CD14-positive monocyte (primary cell): ENCODE measurements at regions not wholly inside any gene's neighbourhood (a gene's known extent, or its start where the extent isn't known, plus 50 kb on each side); places are given as distances from the start of the nearest gene placed in this dataset.

Experiments used
- DNase-seq, 3 donors: peaks; one replicate each; pipeline ENCODE4 v3.0.0-alpha.2; 2011 to 2022
- H2AFZ ChIP-seq: 2 replicates; pipeline ENCODE4 v1.6.0; 2012; ENCODE audit warnings: mild to moderate bottlenecking, low read depth, low read length, inconsistent platforms; ENCODE audit not compliant: insufficient read depth, poor library complexity, severe bottlenecking
- H3K27ac ChIP-seq, 2 donors: 1 replicate in 1 of 2; 2 replicates in 1 of 2; pipeline ENCODE4 v1.5.1; 2012 to 2013; ENCODE audit warnings: low read length in 2 of 2, control low read depth in 1 of 2, inconsistent platforms in 1 of 2, low read depth in 1 of 2, mild to moderate bottlenecking in 1 of 2
- H3K27me3 ChIP-seq, 2 donors: one replicate each; pipeline versions ENCODE4 v1.6.0 to v1.6.1; 2011 to 2013; ENCODE audit warnings: low read length in 2 of 2; ENCODE audit not compliant: control insufficient read depth in 2 of 2, insufficient read depth in 2 of 2
- H3K36me3 ChIP-seq, 2 donors: replicated peaks in 1 of 2; 1 replicate in 1 of 2; 2 replicates in 1 of 2; pipeline versions ENCODE4 v1.5.1 to v1.6.1; 2012 to 2013; ENCODE audit warnings: low read length in 2 of 2, control low read depth in 1 of 2, inconsistent platforms in 1 of 2, mild to moderate bottlenecking in 1 of 2; ENCODE audit not compliant: insufficient read depth in 2 of 2, control insufficient read depth in 1 of 2
- H3K4me1 ChIP-seq, 2 donors: 1 replicate in 1 of 2; 2 replicates in 1 of 2; pipeline versions ENCODE4 v1.5.1 to v1.6.1; 2012 to 2013; ENCODE audit warnings: low read length in 2 of 2, control low read depth in 1 of 2, inconsistent platforms in 1 of 2, mild to moderate bottlenecking in 1 of 2, moderate library complexity in 1 of 2; ENCODE audit not compliant: insufficient read depth in 2 of 2, control insufficient read depth in 1 of 2
- H3K4me2 ChIP-seq: replicated peaks from 2 replicates; pipeline ENCODE3; 2012; ENCODE audit warnings: low read length, moderate library complexity, mild to moderate bottlenecking; ENCODE audit not compliant: poor library complexity, severe bottlenecking; ENCODE audit errors: extremely low read depth
- H3K4me3 ChIP-seq, 3 experiments: fragments of 200-600 bp in 1 of 3; sonication (generic) in 1 of 3; replicated peaks in 1 of 3; 1 replicate in 2 of 3; 2 replicates in 1 of 3; pipeline ENCODE4 v1.5.1; 2011 to 2013; ENCODE audit warnings: low read length in 3 of 3, mild to moderate bottlenecking in 3 of 3, control low read depth in 2 of 3, low read depth in 2 of 3, inconsistent platforms in 1 of 3, moderate library complexity in 1 of 3
- H3K79me2 ChIP-seq: 2 replicates; pipeline ENCODE4 v1.6.0; 2012; ENCODE audit warnings: mild to moderate bottlenecking, control low read depth, inconsistent platforms, low read length, moderate library complexity; ENCODE audit not compliant: insufficient read depth
- H3K9ac ChIP-seq: 2 replicates; pipeline ENCODE4 v1.6.0; 2017; ENCODE audit warnings: low read length, mild to moderate bottlenecking; ENCODE audit not compliant: insufficient read depth, poor library complexity, severe bottlenecking
- H3K9me3 ChIP-seq, 2 donors: replicated peaks in 1 of 2; 1 replicate in 1 of 2; 2 replicates in 1 of 2; pipeline versions ENCODE4 v1.5.1 to v1.6.1; 2012 to 2013; ENCODE audit warnings: low read length in 2 of 2, control low read depth in 1 of 2; ENCODE audit not compliant: control insufficient read depth in 1 of 2, insufficient read depth in 1 of 2
- H4K20me1 ChIP-seq: 2 replicates; pipeline ENCODE4 v1.6.0; 2012; ENCODE audit warnings: mild to moderate bottlenecking, low read length, control low read depth, moderate library complexity; ENCODE audit not compliant: insufficient read depth
- H3K27ac Mint-ChIP-seq, 7 donors: one replicate each; pipeline ENCODE4 v1.8.0; 2020; ENCODE audit warnings: mild to moderate bottlenecking in 7 of 7, mixed read lengths in 7 of 7, moderate library complexity in 6 of 7, inconsistent platforms in 2 of 7
- H3K27me3 Mint-ChIP-seq, 3 donors: one replicate each; pipeline ENCODE4 v1.8.0; 2021 to 2022; ENCODE audit warnings: low read depth in 3 of 3, mild to moderate bottlenecking in 3 of 3, mixed read lengths in 3 of 3, moderate library complexity in 3 of 3, inconsistent platforms in 1 of 3
- H3K36me3 Mint-ChIP-seq, 2 donors: one replicate each; pipeline ENCODE4 v1.8.0; 2020; ENCODE audit warnings: mixed read lengths in 2 of 2, inconsistent platforms in 1 of 2, mild to moderate bottlenecking in 1 of 2
- H3K4me1 Mint-ChIP-seq: one replicate; pipeline ENCODE4 v1.8.0; 2020; ENCODE audit warnings: mild to moderate bottlenecking, mixed read lengths
- H3K4me3 Mint-ChIP-seq, 2 donors: one replicate each; pipeline ENCODE4 v1.8.0; 2020; ENCODE audit warnings: mild to moderate bottlenecking in 2 of 2, mixed read lengths in 2 of 2, moderate library complexity in 1 of 2
- H3K9me3 Mint-ChIP-seq, 7 donors: one replicate each; pipeline ENCODE4 v1.8.0; 2020 to 2022; ENCODE audit warnings: mixed read lengths in 7 of 7, mild to moderate bottlenecking in 6 of 7, moderate library complexity in 6 of 7, inconsistent platforms in 2 of 7
- WGBS: methylation state at CpG from one replicate; pipeline ENCODE4 v1.1.5; 2013; ENCODE audit warnings: missing lambda C conversion rate; ENCODE audit not compliant: insufficient coverage; 5-methylcytosine and 5-hydroxymethylcytosine counted together
- intact Hi-C, 2 donors: fragments of 100-400 bp; cut with micrococcal nuclease; formaldehyde crosslinking; loops; one replicate each; pipeline versions ENCODE4 v1.15.0 to v1.15.1; 2023
- TF ChIP-seq, protein P1 (sequence below): fragments of 200-600 bp; IDR thresholded peaks from one replicate; pipeline ENCODE4 v1.8.0; 2022; ENCODE audit warnings: antibody characterized with exemption, mild to moderate bottlenecking

DNA sequence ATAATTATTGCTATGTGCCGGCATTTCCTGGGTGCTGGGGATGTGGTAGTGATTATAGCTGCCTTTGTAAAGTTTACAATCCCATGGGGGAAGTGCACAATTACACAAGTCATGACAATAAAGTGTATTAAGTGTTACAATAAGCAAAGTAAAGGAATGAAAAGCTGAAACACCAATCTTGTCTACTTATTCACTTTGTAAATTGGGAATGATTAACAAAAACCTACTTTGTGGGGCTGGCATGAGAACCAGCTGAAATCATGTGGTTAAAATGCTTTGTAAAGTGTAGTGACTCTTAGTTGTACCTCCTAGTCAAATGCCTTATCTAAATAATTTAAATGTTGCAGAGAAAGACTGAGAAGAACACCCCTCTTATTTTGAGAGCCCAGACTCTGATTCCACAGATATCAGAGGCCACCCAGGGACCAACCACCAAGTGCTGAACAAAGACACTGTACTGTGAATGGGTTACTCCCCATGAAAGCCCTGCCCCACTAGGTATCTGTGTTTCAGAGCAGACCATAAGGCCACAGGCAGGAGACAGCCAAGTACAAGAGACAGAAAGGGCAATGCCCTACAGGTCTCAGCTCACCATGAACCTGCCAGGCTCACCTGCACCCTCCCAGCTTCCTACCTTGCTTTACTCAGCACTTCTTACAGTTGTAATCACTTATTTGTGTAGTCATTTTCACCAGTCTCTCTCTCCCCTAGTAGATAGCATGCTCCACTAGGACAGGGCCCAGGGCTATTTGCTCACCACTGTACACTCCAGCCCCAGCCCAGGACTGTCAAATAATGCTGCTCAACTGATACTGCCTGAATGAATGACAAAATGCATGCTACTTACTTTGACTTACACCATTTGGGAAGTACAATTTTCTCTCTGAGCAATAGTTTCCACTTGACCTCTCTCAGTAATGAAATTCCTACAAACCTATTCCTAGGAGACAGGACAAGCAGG is 101.6 kb upstream of the APC start:
- Mint-ChIP-seq H3K4me1 (peaks cover 19% of the 10 kb centered on the region), H3K4me3 (no peak overlapping the region), H3K27ac (no peak overlapping the region), H3K36me3 (peaks cover 0 to 4% of the 10 kb centered on the region in 2 donors), H3K9me3 (peaks cover 4 to 16% (median 13%) of the 10 kb centered on the region in 7 donors), H3K27me3 (peaks cover 0 to 4% (median 0%) of the 10 kb centered on the region in 3 donors)
- intact Hi-C loops: no loop called here
- Histone ChIP-seq H3K27ac (no peak overlapping the region), H2AFZ (no peak overlapping the region), H3K9ac (no peak overlapping the region), H4K20me1 (no peaks in the 10 kb centered on the region), H3K27me3 (no peaks in the 10 kb centered on the region), H3K79me2 (no peaks in the 10 kb centered on the region), H3K4me1 (peaks cover 6 to 14% of the 10 kb centered on the region in 2 donors), H3K9me3 (peaks cover 0 to 8% of the 10 kb centered on the region in 2 donors), H3K4me3 (no peak overlapping the region), H3K36me3 (no peaks in the 10 kb centered on the region), H3K4me2 (no peak overlapping the region)
- no peak for DNase-seq
- no CpG with 5 or more reads among the region's 1 CpG for whole genome bisulfite sequencing
- TF ChIP-seq, protein P1, sequence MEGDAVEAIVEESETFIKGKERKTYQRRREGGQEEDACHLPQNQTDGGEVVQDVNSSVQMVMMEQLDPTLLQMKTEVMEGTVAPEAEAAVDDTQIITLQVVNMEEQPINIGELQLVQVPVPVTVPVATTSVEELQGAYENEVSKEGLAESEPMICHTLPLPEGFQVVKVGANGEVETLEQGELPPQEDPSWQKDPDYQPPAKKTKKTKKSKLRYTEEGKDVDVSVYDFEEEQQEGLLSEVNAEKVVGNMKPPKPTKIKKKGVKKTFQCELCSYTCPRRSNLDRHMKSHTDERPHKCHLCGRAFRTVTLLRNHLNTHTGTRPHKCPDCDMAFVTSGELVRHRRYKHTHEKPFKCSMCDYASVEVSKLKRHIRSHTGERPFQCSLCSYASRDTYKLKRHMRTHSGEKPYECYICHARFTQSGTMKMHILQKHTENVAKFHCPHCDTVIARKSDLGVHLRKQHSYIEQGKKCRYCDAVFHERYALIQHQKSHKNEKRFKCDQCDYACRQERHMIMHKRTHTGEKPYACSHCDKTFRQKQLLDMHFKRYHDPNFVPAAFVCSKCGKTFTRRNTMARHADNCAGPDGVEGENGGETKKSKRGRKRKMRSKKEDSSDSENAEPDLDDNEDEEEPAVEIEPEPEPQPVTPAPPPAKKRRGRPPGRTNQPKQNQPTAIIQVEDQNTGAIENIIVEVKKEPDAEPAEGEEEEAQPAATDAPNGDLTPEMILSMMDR: no peak

DNA sequence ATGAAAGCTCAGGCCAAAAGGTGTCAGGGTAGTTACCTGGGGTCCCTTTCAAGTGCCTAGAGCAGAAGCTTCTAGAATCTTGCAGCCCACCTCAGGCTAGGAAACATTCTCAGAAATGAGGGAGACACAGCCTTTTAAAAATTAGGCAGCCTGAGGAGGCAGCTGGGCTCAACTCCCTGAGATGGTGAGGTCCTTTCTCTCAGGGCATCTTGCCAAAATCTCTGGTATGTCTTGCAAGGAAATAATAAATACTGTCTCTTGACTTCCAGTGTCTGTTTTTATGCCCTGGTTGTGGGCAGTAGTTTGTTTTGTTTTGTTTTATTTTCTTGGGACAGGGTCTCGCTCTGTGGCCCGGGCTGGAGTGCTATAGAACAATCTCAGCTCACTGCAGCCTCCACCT is 100.9 kb upstream of the APC start:
- Mint-ChIP-seq H3K4me3 (no peak overlapping the region), H3K9me3 (peaks cover 4 to 16% (median 12%) of the 10 kb centered on the region in 7 donors), H3K36me3 (peaks cover 0 to 4% of the 10 kb centered on the region in 2 donors), H3K4me1 (peaks cover 23% of the 10 kb centered on the region), H3K27ac (no peak overlapping the region), H3K27me3 (peaks cover 0 to 4% (median 0%) of the 10 kb centered on the region in 3 donors)
- no peak overlapping the region for H3K27ac ChIP-seq
- TF ChIP-seq, protein P1: no peak
- H3K36me3 ChIP-seq: no peaks in the 10 kb centered on the region
- H3K9ac ChIP-seq: no peak overlapping the region
- H2AFZ ChIP-seq: no peak overlapping the region
- WGBS: no CpG with 5 or more reads among the region's 2 CpGs
- intact Hi-C loops: no loop called here
- no peak overlapping the region for H3K4me3 ChIP-seq
- H3K9me3 ChIP-seq: peaks cover 0 to 8% of the 10 kb centered on the region in 2 donors
- H3K4me2 ChIP-seq: no peak overlapping the region
- H3K79me2 ChIP-seq: no peaks in the 10 kb centered on the region
- no peak for DNase-seq
- H4K20me1 ChIP-seq: no peaks in the 10 kb centered on the region
- no peaks in the 10 kb centered on the region for H3K27me3 ChIP-seq
- H3K4me1 ChIP-seq: peaks cover 6 to 19% of the 10 kb centered on the region in 2 donors
